Neural progenitor cell (in vitro differentiated cells): ENCODE measurements at regions not wholly inside any gene's neighbourhood (a gene's known extent, or its start where the extent isn't known, plus 50 kb on each side); places are given as distances from the start of the nearest gene placed in this dataset.

ENCODE experiments used
- CTCF ChIP-seq: fragments of 200-600 bp; sonication (generic); IDR thresholded peaks from 2 replicates; pipeline ENCODE4 v1.5.1; 2017; ENCODE audit warnings: antibody characterized with exemption, mild to moderate bottlenecking
- EZH2 ChIP-seq: fragments of 200-600 bp; sonication (generic); IDR thresholded peaks from 2 replicates; pipeline ENCODE4 v1.6.1; 2017; ENCODE audit warnings: antibody characterized with exemption, mild to moderate bottlenecking, moderate library complexity
- EZH2phosphoT487 ChIP-seq: fragments of 200-600 bp; sonication (generic); IDR thresholded peaks from 2 replicates; pipeline ENCODE4 v1.6.1; 2017; ENCODE audit warnings: antibody characterized with exemption

DNA sequence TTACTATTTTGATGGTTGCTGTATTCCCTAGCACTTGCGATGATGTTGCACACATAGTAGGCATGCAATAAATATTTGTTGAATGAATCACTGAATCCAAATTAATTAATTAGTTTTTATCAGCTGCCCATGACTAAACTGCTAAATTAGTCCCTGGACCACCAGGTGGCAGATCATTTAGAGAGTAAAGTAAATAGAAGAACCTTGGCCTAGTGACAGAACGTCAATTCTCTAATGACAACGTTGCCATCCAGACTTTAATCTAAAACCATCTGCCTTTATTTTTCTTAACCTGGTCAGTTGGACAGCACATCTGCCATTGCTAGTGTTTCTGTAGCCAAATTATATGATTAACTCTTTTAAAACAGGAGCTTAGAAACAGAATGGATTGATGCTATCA, 457.5 kb downstream of the KIF4B start:
- peak; percentile 4 for TF ChIP-seq CTCF
- no peak for TF ChIP-seq EZH2
- no peak for TF ChIP-seq EZH2phosphoT487
